GM12872 (cell line): ENCODE measurements at regions not wholly inside any gene's neighbourhood (a gene's known extent, or its start where the extent isn't known, plus 50 kb on each side); places are given as distances from the start of the nearest gene placed in this dataset.

Experiments
- CTCF ChIP-seq: IDR thresholded peaks from 3 replicates; pipeline ENCODE4 v1.5.1; 2011; ENCODE audit warnings: low read depth, mild to moderate bottlenecking, low read length, moderate library complexity; ENCODE audit not compliant: insufficient read depth

GRCh38 chr5:174817610-174818009 is 93.2 kb downstream of the MSX2 start:
- no peak for TF ChIP-seq CTCF

DNA sequence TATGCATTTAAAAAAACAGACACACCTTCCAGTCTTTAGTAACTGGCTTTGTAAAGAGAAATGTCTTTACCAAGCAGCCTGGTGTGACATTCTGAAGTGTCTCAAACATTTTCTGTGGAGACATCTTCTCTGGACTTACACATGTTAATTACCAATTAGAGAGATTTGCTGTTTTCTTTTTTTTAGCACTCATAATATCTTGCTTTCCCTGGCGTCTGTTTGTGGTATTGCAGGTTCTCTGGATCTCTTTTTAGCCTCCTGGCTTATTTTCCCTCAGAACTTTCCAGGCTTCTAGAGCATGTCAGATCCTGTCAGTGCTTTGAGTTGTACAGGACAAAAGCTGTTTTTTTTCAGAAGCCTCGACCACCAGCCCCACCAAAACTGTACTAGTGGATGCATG is 92.5 kb downstream of the MSX2 start:
- TF ChIP-seq CTCF = peak; percentile 55

GRCh38 chr5:174811438-174811837 is 87.1 kb downstream of the MSX2 start:
- no peak for TF ChIP-seq CTCF

- TF ChIP-seq CTCF = no peak
Observed at GRCh38 chr5:174810796-174811195, 86.4 kb downstream of the MSX2 start.

- TF ChIP-seq CTCF = no peak
Observed at GRCh38 chr5:174807471-174807870, 83.1 kb downstream of the MSX2 start.

DNA sequence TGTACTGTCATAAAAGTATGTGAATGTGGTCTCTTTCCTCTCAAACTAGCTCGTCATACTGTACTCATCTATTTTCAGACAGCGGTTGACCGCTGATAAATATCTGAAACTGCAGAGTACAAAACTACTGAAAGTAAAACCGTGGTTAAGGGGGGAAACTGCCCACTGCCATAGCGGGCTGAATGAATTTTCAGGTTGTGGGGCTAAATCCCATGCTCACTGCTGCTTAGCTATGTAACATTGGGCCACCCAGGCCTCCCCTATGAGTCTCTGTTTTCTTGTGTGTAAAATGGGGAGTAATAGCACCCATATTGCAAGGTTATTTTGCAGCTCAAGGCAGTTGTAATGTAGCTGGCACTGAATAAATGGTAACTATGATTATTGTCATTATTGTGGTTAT is 82.3 kb downstream of the MSX2 start:
- no peak for TF ChIP-seq CTCF

DNA sequence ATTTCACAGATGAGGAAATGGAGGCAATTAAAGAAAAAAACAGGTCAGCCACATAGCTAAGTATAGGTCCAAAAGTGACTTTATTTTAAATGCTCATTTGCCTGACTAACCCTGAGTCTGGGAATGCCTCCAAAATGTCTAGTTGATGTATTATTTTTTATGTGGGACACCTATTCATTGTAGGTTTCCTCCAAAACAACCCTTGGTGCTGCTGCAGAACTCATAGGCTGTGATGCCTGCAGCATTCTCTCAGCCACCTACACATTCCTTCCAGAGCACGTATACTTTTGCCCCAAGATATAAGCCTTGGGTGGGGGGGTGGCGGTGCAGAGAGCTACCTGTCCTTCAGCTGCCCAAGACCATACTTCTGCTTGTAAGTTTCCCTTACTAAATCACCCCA is 77.4 kb downstream of the MSX2 start:
- TF ChIP-seq CTCF = no peak

- TF ChIP-seq CTCF = no peak
Observed at GRCh38 chr5:174800435-174800834, 76.1 kb downstream of the MSX2 start.
